HG02852 (cell line): ENCODE measurements at regions not wholly inside any gene's neighbourhood (a gene's known extent, or its start where the extent isn't known, plus 50 kb on each side); places are given as distances from the start of the nearest gene placed in this dataset.

ENCODE experiments used
- ATAC-seq: cut with Tn5 transposase; IDR thresholded peaks from one replicate; pipeline ENCODE4 v1.9.1; 2021; ENCODE audit warnings: mild to moderate bottlenecking, moderate library complexity; ENCODE audit not compliant: unreplicated experiment

GRCh38 chr12:43123461-43123860 lies 428.5 kb downstream of the ADAMTS20 start:
- ATAC-seq: no peak

GRCh38 chr12:43120150-43120549 lies 431.9 kb downstream of the ADAMTS20 start:
- ATAC-seq: no peak

- ATAC-seq: no peak
These were observed 433.1 kb downstream of the ADAMTS20 start for GRCh38 chr12:43118881-43119280.

GRCh38 chr12:43118234-43118633 lies 433.8 kb downstream of the ADAMTS20 start:
- no peak for ATAC-seq

- no peak for ATAC-seq
These were observed 434.6 kb downstream of the ADAMTS20 start for GRCh38 chr12:43117226-43117930.

- no peak for ATAC-seq
These were observed 436.4 kb downstream of the ADAMTS20 start for GRCh38 chr12:43115441-43116160.

- ATAC-seq: no peak
These were observed 437.7 kb downstream of the ADAMTS20 start for GRCh38 chr12:43114316-43114715.

- ATAC-seq: no peak
These were observed 438.4 kb downstream of the ADAMTS20 start for GRCh38 chr12:43113616-43114015.

GRCh38 chr12:43113135-43113534 lies 438.9 kb downstream of the ADAMTS20 start:
- ATAC-seq: no peak

- ATAC-seq: no peak
These were observed 439.7 kb downstream of the ADAMTS20 start for GRCh38 chr12:43112101-43112920.

GRCh38 chr12:43111608-43112007 lies 440.4 kb downstream of the ADAMTS20 start:
- no peak for ATAC-seq

- ATAC-seq: no peak
These were observed 442.2 kb downstream of the ADAMTS20 start for GRCh38 chr12:43109631-43110345.

GRCh38 chr12:43108656-43109055 lies 443.3 kb downstream of the ADAMTS20 start:
- no peak for ATAC-seq

GRCh38 chr12:43107026-43107775 lies 444.8 kb downstream of the ADAMTS20 start:
- ATAC-seq: no peak

- ATAC-seq: no peak
These were observed 445.6 kb downstream of the ADAMTS20 start for GRCh38 chr12:43106355-43106754.

- no peak for ATAC-seq
These were observed 446.5 kb downstream of the ADAMTS20 start for GRCh38 chr12:43105426-43105981.

- no peak for ATAC-seq
These were observed 447.5 kb downstream of the ADAMTS20 start for GRCh38 chr12:43104494-43104893.

- ATAC-seq: no peak
These were observed 448.1 kb downstream of the ADAMTS20 start for GRCh38 chr12:43103866-43104265.

GRCh38 chr12:43102546-43103264 lies 449.3 kb downstream of the ADAMTS20 start:
- no peak for ATAC-seq
